ENCODE measurements at regions not wholly inside any gene's neighbourhood (a gene's known extent, or its start where the extent isn't known, plus 50 kb on each side); places are given as distances from the start of the nearest gene placed in this dataset.

GRCh38 chr19:30097746-30098280, 155.8 kb downstream of the URI1 start:
- TF ChIP-seq CTCF (IDR thresholded peaks at IDR 0.05): no peak
- Mint-ChIP-seq H3K9me3 (peaks cover 26% of the 10 kb centered on the region), H3K27ac (no peak overlapping the region), H3K4me3 (no peak overlapping the region), H3K4me1 (ENCODE audit: low read depth) (no peaks in the 10 kb centered on the region), H3K36me3 (ENCODE audit: low read depth) (no peaks in the 10 kb centered on the region), H3K27me3 (ENCODE audit: insufficient read depth) (peaks cover 7% of the 10 kb centered on the region)
- DNase-seq: no peak

GRCh38 chr19:30102239-30102638, 160.2 kb downstream of the URI1 start:
- Mint-ChIP-seq H3K4me1 (ENCODE audit: low read depth) (no peaks in the 10 kb centered on the region), H3K9me3 (peaks cover 35% of the 10 kb centered on the region), H3K27me3 (ENCODE audit: insufficient read depth) (peaks cover 9% of the 10 kb centered on the region; the same call in 1 of the 2 replicates), H3K36me3 (ENCODE audit: low read depth) (no peaks in the 10 kb centered on the region), H3K4me3 (no peak overlapping the region), H3K27ac (no peak overlapping the region)
- TF ChIP-seq CTCF (IDR thresholded peaks at IDR 0.05): no peak
- no peak for DNase-seq

GRCh38 chr19:30102666-30103065, 160.6 kb downstream of the URI1 start:
- no peak overlapping the region for H3K27ac Mint-ChIP-seq
- peaks cover 35% of the 10 kb centered on the region for H3K9me3 Mint-ChIP-seq
- peaks cover 9% of the 10 kb centered on the region; the same call in 1 of the 2 replicates for H3K27me3 Mint-ChIP-seq (ENCODE audit: insufficient read depth)
- TF ChIP-seq CTCF (IDR thresholded peaks at IDR 0.05): no peak
- no peaks in the 10 kb centered on the region for H3K4me1 Mint-ChIP-seq (ENCODE audit: low read depth)
- H3K36me3 Mint-ChIP-seq (ENCODE audit: low read depth): no peaks in the 10 kb centered on the region
- no peak overlapping the region for H3K4me3 Mint-ChIP-seq
- no peak for DNase-seq

- Mint-ChIP-seq H3K4me1 (ENCODE audit: low read depth) (no peaks in the 10 kb centered on the region), H3K9me3 (peaks cover 29% of the 10 kb centered on the region), H3K27ac (no peak overlapping the region), H3K36me3 (ENCODE audit: low read depth) (no peaks in the 10 kb centered on the region), H3K4me3 (no peak overlapping the region), H3K27me3 (ENCODE audit: insufficient read depth) (peaks cover 9% of the 10 kb centered on the region; the same call in 1 of the 2 replicates)
- no peak for TF ChIP-seq CTCF (IDR thresholded peaks at IDR 0.05)
- no peak for DNase-seq
These were observed 161.9 kb downstream of the URI1 start for GRCh38 chr19:30103981-30104380.

- Mint-ChIP-seq H3K36me3 (ENCODE audit: low read depth) (no peaks in the 10 kb centered on the region), H3K9me3 (peaks cover 29% of the 10 kb centered on the region), H3K4me3 (no peak overlapping the region), H3K27ac (no peak overlapping the region), H3K27me3 (ENCODE audit: insufficient read depth) (peaks cover 9% of the 10 kb centered on the region; the same call in 1 of the 2 replicates), H3K4me1 (ENCODE audit: low read depth) (no peaks in the 10 kb centered on the region)
- TF ChIP-seq CTCF (IDR thresholded peaks at IDR 0.05): no peak
- DNase-seq: no peak
These were observed 163.3 kb downstream of the URI1 start for GRCh38 chr19:30105316-30105715.

GRCh38 chr19:30105727-30106126, 163.7 kb downstream of the URI1 start:
- Mint-ChIP-seq H3K27me3 (ENCODE audit: insufficient read depth) (peaks cover 9% of the 10 kb centered on the region; the same call in 1 of the 2 replicates), H3K4me1 (ENCODE audit: low read depth) (no peaks in the 10 kb centered on the region), H3K27ac (no peak overlapping the region), H3K4me3 (no peak overlapping the region), H3K36me3 (ENCODE audit: low read depth) (no peaks in the 10 kb centered on the region), H3K9me3 (peaks cover 29% of the 10 kb centered on the region)
- DNase-seq: no peak
- no peak for TF ChIP-seq CTCF (IDR thresholded peaks at IDR 0.05)
